DMS153 treated with DMSO at 0.1 percent for 48 hours (cell line): ENCODE measurements at regions not wholly inside any gene's neighbourhood (a gene's known extent, or its start where the extent isn't known, plus 50 kb on each side); places are given as distances from the start of the nearest gene placed in this dataset.
"Not testable (repeated sequence)": the region's sequence is repeated elsewhere in the genome, so short reads cannot be mapped to it uniquely, and the experiment has no call there.

Experiments
- DNase-seq: peaks from one replicate; lab custom pipeline; 2025; ENCODE audit not compliant: unreplicated experiment; lab: John Stamatoyannopoulos, UW

GRCh38 chr3:167106456-167106855 lies 273.6 kb downstream of the ZBBX start:
- no peak for DNase-seq

- DNase-seq, result no peak
Measured at GRCh38 chr3:167102071-167102470, 278.0 kb downstream of the ZBBX start.

- DNase-seq, result no peak
Measured at GRCh38 chr3:167100651-167101050, 279.4 kb downstream of the ZBBX start.

GRCh38 chr3:167100200-167100599 lies 279.9 kb downstream of the ZBBX start:
- DNase-seq, result no peak

GRCh38 chr3:167095976-167096375 lies 284.1 kb downstream of the ZBBX start:
- DNase-seq, result no peak

GRCh38 chr3:167094632-167095031 lies 285.5 kb downstream of the ZBBX start:
- no peak for DNase-seq

- no peak for DNase-seq
Measured at GRCh38 chr3:167091226-167091625, 288.9 kb downstream of the ZBBX start.

- no peak for DNase-seq
Measured at GRCh38 chr3:167084545-167084944, 295.6 kb downstream of the ZBBX start.

- DNase-seq, result peak; percentile 53
Measured at GRCh38 chr3:167078070-167078622, 302.0 kb downstream of the ZBBX start.

- no peak for DNase-seq
Measured at GRCh38 chr3:167067787-167068161, 312.3 kb downstream of the ZBBX start.

- peak; percentile 68 for DNase-seq
Measured at GRCh38 chr3:167066977-167067786, 312.9 kb downstream of the ZBBX start.

- DNase-seq, result no peak
Measured at GRCh38 chr3:167057581-167057980, 322.5 kb downstream of the ZBBX start.

- DNase-seq, result no peak
Measured at GRCh38 chr3:167054926-167055325, 325.2 kb downstream of the ZBBX start.

GRCh38 chr3:167051421-167051820 lies 328.7 kb downstream of the ZBBX start:
- DNase-seq, result no peak

- DNase-seq, result no peak
Measured at GRCh38 chr3:167033866-167034265, 346.2 kb downstream of the ZBBX start.

- DNase-seq, result peak; percentile 43
Measured at GRCh38 chr3:167032267-167032876, 347.7 kb downstream of the ZBBX start.

GRCh38 chr3:167031364-167032049 lies 348.6 kb downstream of the ZBBX start:
- no peak for DNase-seq

GRCh38 chr3:167030082-167030725 lies 349.9 kb downstream of the ZBBX start:
- no peak for DNase-seq

- not testable (repeated sequence) for DNase-seq
Measured at GRCh38 chr3:167019503-167019902, 360.6 kb downstream of the ZBBX start.

- not testable (repeated sequence) for DNase-seq
Measured at GRCh38 chr3:167018591-167019111, 361.4 kb downstream of the ZBBX start.

- DNase-seq, result no peak
Measured at GRCh38 chr3:167012691-167013090, 367.4 kb downstream of the ZBBX start.
